Fibroblast of peridontal ligament (primary cell): ENCODE measurements at regions not wholly inside any gene's neighbourhood (a gene's known extent, or its start where the extent isn't known, plus 50 kb on each side); places are given as distances from the start of the nearest gene placed in this dataset.

Experiments
- DNase-seq: peaks from one replicate; pipeline ENCODE4 v3.0.0-alpha.2; 2010; ENCODE audit errors: extremely low read depth

DNA sequence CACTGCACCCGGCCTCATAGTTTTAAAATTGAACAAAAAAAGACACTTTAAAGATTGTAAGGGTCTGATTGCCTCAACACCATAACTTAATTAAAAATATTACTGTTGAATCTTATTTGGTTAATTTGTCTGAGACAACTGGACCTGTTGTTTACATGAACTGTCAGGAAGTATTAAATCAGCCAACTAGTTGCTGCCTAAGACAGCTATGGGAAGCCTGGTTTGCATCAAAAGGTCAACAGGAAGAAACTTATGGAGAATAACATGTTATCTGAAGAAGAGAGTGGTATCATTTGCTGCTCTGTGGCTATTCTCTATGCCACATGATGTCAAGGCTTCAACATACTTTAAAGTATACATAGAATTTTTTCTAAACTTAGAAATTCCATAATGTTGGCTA lies 853.5 kb upstream of the ADAMTS5 start:
- DNase-seq = no peak

DNA sequence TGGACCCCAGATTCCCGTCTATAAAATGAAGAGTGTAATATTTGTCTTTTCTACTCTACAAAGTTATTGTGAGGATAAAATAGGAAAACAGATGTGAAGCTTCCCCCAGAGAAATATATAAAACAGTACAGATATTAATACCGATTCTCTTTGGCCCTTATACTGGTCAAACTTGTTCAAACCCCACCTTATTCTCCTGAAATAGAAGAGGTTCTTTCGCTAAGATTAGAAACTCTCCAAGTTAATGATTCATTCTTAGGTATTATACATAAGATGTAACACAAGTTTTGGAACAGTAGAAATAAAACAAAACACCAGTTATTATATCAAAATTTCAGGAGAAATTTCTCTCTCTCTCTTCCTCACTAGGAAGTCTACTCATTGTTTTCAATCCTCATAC lies 852.4 kb upstream of the ADAMTS5 start:
- DNase-seq = no peak

DNA sequence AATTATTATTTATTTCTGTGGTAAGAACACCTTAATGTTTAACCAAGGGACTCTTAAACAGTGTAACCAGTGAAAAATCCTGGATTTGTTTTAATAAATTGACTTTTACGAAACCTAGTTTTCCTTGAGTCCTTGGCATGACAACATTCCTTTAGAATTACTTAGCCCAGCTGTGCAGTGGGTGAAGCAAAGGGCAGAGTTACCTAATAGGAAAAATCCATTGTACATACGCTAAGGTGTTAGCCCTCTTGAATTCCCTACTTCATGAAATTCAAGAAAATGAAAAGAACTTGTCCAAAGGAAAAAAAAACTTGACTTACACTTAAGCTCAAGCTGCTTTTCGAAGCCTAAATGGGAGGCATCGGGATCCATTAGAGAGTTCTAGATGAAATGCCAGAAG lies 852.0 kb upstream of the ADAMTS5 start:
- peak; percentile 29 for DNase-seq

DNA sequence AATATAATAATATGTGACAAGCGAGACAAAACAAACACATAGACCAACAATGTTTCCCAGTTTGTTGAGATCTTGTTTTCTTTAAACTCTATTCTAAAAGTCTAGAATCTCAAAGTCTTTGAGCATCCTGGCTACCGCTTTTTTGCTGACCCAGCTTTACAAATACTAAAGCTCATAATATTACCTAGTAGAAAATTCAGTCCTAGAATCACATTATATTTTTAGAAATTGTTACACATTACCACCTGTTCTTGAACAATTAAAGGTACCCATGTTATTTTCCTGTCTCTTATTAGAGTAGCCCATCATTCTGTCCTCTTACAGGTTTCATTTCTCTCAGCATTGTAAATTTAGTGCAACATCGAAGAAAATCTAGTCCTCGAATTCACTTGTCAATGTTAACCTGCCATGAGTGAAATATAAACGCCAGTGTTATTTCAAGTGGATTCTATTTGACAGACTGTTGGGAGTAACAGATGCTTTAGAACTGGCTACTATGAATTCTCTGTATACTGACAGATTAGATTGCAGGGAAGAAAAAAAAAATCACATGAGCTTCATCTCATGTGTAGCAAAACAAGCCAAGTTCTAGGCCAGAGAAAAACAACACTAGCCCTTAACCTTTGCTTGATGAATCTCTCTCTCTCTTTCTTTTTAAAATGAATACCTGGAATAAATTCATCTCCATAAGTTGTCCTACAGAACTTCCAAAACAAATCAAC lies 851.2 kb upstream of the ADAMTS5 start:
- DNase-seq = no peak

DNA sequence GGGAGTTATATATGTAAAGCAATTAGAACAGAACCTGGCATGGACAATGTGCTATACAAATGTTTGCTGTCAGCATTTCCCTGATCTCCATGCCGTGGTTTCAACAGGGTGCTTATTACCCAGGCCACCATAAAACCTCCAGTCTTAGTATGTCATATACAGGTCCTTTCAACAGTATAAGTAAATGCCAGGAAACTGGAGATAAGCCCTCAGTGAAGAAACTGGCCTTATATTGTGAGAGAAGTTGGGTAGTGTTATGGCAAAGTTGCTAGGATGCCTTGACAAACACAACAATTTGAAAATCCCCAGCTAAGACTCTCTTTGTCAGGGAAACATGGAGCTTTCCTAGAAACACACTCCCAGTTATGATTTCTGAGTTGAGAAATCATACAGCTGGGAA lies 850.2 kb upstream of the ADAMTS5 start:
- DNase-seq = peak; percentile 40

DNA sequence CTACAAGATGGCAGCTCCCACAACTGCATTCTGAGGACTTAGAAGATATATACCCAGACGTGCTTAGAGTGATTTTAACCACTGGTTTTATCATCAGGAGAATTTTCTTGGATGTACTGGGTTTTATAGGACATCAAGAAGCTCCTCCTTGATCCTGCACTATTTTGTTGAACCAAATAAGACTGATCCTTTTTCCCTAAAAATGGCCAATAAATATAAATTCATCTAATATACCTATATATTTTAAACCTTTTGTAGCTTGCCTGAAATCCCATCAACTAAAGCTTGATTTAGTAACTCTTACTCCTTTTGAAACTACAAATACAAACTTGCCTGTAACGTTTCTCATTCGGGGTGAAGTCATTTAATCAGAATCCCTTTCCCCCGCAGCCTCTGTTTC lies 849.4 kb upstream of the ADAMTS5 start:
- DNase-seq = no peak

DNA sequence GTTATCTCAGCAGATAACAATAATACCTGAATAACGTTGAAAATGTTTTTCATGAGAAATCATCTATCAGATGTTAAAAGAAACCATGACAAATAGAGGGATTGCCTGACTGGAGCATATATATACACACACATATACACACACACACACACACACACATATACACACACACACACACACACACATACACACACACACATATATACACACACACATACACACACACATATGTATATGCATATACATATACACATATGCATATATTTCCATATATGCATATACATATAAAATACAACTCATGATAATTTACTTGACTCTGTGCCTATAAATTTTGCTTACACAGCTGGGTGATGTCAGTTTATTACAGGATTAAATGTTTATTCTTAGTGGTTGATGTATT lies 847.3 kb upstream of the ADAMTS5 start:
- no peak for DNase-seq

DNA sequence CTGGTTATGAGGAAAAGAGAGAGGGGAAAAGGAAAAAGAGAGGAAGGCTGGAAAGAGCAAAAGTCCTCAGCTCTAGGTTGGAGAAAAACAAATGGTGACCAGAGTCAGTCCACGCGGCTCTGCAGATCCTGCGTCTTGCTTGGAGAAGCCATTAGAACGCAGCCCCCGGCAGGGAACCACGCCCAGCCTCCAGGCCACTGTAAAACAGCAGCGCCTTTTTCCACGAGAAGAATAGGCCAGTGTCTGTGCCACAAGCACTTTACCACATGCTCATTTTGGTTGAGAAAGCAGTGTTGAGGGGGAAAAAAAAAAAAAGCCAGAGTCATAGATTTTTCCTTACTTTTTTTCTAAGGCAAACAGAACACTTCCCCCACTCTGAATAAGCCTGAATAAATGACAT lies 846.9 kb upstream of the ADAMTS5 start:
- DNase-seq = peak; percentile 17

DNA sequence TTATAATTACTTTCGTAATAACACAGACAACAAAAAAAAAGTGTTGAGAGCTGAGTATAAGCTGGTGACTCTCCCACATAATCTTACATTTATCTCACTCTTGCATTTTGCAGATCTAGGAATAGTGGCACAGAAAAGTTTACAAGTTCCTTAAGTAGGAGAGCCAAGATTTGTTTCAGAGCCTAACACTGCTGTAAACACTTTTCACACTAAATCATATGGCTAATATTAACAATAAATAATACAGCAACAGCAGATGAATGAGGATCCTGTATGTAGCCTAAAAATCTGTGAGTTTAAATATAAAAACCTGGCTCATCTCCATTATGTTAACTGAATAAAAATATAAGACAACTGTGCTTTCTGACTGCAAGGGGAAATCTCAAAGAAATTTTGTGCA lies 846.5 kb upstream of the ADAMTS5 start:
- DNase-seq = no peak

DNA sequence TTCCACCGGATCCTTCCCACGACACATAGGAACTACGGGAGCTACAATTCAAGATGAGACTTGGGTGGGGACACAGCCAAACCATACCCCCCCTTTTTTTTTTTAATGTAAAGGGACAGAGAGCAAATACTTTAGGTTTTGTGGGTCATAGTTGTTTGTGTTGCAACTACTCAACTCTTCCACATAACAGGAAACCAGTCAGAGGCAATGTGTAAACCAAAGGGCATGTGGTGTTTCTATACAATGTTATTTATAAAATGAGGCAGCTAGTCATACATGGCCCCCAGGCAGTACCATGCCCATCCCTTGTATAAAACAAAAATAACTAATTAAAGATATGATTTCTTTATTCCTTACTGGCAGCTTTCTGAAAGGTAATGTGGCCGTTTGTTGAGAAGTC lies 845.4 kb upstream of the ADAMTS5 start:
- no peak for DNase-seq

DNA sequence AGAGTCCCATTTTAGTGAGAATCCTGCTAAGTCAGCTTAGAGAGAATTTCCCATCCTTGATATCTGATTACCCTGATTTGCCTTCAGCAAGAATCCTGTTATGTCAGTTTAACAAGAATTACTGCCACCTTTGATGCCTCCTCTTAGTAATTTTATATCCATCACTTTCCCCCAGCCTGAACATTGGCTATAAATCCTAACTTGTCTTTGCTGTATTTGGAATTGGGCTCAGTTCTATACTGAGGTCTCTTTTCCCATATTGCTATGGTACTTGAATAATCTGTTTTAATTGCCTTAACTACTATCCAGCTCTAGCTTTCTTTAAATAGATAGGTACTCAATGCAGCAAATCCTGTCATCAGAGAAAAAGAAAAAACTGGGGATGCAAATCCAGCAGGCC lies 842.0 kb upstream of the ADAMTS5 start:
- DNase-seq = no peak

DNA sequence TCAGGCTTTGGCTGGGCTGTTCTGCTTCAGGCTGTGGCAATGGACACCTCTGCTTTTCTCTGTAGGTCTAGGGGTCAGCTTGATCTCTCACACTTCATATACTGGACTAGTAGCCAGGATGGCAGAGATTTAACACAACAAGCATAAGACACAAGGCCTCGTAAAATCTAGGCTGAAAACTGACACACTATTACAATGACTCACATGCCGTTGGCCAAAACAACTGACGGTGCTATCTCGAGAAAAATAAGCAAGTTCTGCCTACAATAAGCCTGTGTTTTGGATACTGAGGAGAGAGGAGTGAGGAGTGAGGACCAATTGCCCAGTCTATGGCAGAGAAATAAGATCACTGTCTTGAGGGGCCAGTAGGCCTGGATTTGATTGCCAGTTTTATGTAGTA lies 840.7 kb upstream of the ADAMTS5 start:
- DNase-seq = no peak

DNA sequence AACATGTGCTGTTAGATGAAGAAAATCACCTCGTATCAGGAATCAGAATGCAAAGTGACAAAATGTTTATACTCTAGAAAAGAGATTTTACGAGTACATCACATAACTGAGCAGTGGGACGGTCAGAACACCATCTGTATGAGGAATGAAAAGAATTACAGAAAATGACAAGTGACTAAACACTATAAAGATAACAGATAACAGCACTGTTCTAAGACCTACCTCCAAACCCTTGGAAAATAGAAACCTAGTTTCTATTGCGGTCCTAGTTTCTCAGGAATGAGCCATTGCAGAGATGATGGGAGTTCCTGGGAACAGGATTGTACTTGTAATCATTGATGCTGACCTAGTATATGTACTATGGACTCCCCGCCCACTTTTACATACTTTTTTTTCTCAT lies 839.4 kb upstream of the ADAMTS5 start:
- DNase-seq = no peak

DNA sequence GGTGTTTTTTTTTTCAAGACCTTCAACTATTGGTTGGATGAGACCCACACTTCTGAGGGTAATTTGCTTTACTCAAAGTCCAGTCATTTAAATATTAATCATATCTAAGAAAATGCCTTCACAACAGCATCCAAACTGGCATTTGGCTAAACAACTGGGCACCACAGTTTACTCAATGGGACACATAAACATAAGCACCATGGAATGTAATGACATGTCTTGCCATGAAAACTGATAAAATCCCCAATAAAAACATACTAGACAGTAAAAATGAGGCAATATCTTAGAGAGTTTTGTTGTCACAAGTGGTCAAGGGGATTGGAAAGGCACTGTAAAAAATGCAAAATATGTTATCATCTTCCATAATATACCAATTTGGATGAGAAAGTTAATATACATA lies 838.8 kb upstream of the ADAMTS5 start:
- DNase-seq = no peak

DNA sequence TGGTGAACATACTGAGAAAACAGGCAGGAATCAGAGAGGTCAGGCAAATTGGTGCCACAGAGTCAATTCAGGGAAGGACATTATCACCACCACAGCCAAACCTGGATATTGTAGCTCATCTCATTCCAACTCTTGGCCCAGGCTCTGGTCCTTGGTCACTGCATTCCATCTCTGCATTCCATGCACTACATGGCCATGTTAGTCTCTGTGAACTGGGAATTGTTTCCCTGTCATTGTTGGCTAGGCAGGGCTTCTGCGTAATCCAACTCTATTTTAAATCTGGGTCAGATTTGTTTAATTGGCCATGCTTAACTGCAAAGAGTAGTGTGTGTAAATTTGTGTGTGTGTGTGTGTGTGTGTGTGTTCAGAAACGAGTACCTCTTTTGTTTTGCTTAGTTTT lies 837.6 kb upstream of the ADAMTS5 start:
- peak; percentile 19 for DNase-seq

DNA sequence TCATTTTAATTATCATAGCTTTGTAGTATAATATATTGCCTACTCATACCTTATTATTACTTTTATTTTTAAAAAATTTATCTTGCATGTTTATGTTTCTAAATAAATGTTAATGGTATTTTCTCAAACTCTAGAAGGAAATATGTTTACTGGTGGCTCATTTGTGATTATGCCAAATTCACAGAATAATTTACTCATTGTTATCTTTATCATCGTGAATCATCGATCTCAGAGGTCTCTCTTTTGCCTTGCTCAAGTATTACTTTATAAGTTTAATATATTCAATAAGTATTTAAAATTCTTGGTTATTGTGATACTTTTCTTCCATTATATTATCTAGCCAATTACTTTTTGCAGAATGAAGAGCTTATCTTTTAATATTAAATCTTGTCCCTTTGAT lies 836.7 kb upstream of the ADAMTS5 start:
- no peak for DNase-seq

DNA sequence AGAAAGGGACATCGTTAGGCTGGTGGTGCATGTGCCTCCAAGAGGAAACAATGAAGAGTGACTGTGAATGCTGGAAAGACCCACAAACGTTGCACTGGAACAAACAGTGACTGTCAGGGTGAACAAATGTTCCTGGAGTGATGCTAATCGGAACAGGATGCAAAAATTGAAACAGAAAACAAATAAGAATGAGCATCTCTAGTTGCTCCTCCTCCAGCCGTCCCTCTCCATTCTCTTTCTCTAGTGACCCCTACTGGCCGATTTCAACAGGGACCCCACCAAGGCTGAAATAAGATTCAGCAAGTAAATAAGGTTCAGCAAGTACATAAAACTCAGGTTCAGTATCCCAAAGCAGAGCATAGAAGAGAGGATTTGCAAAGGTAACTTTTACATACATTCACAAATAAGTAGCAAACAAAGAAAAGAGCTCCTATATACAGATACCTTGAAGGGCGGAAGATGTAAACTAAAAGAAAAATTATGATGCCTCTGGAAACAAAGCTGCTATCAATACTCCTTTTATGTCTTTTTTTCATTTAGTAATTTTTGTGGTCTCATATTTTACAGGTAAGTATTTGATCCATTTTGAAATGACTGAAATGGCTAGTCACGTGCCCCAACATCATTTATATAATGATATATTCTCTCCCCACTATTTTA lies 836.1 kb upstream of the ADAMTS5 start:
- peak; percentile 62 for DNase-seq

DNA sequence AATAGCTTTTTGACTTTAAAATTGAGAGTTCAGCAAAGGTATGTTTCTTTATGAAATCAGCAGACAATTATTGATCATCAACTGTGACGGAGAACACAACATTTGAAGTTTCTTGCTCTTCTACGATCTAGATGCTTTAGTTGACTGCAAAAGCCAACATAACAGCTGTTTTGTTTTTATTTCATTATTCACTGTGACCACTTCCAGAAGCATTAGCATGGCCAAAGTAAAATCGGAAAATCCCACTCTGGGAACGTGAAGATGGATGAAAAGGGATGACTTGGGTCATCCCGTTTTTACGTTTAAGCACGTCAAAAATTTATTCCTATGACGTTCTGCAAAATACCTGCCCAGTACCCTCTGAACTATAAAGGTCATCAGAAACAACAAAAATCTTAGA lies 833.0 kb upstream of the ADAMTS5 start:
- no peak for DNase-seq

DNA sequence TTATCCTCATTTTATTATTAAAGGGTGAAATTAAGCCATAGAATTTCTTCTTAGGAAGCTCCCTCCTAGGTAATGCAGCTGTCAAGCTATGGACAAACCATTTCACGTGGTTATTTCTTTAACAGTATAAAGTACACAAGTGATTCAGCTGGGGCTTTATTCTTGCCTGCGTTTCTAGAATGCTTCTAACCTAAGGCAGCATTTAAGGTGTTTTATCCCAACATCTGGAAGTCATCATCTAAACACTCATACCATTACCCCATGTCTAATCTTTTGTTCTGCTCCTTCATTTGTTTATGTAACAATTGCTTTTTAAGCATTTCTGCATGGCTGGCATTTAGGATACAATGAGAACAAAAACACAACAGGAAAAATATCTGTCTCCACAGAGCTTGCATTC lies 829.2 kb upstream of the ADAMTS5 start:
- DNase-seq = peak; percentile 65

DNA sequence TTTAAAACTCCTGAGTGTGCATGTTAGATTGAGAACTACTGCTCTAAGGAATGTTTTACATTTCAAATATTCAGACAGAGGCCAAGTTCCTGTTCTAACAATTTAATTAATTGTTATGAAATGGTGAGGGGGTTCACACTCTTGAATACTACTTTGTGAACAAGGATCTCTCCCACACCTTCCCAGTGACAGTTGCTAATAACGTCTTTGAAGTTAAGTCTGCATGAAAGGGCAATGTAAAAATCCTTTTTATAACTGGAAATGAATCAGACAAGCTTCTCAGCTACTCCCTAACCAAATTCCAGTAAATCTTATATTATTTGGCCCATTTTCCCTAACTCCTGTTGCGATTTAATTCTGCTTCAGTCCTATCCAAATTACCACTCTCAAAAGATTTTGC lies 828.5 kb upstream of the ADAMTS5 start:
- no peak for DNase-seq

DNA sequence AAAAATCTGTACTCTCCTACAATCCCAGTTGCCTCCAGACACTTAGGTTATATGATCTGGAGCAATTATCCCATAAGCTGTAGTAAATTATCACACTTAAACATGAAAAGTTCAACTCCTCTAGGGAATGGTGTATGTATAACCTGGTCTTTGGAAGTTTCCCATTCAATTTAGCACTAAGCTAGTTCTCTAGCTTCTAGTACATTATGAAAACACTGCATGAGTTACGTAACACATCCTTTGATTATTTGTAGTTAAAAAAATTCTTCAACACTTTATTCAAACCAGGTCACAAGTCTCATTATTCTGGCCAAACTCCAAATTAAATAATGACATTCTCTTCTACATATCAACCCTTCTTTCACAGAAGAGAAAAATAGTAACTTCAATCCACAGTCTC lies 827.0 kb upstream of the ADAMTS5 start:
- DNase-seq = no peak

DNA sequence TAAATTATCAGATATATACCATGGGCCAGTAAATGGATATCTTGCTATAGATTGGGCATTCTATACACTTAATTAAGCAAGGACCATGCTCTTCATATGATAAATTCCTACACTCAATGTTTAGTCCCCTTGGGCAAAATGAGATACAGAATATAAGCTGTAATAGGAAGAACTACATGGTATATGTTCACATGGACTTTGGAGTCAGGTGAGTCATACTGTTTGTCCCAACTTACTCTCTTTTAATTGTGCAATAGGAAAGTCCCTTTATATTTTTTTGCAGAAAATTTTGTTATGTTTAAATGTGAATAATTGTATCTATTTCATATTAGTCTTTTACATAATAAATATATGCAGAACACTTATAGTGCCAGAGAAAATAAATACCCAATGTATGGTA lies 820.2 kb upstream of the ADAMTS5 start:
- no peak for DNase-seq

DNA sequence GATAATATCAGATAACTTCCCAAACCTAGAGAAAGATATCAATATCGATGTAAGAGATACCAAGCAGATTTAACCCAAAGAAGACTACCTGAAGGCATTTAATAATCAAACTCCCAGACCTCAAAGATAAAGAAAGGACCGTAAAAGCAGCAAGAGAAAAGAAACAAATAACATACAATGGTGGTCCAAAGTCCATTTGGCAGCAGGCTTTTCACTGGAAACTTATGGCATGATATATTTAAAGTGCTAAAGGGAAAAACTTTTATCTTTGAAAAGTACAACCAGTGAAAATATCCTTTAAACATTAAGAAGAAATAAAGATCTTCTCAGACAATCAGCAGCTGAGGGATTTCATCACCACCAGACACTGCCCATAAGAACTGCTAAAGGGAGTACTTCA lies 812.7 kb upstream of the ADAMTS5 start:
- no peak for DNase-seq
